GM23338 (cell line): ENCODE measurements at regions not wholly inside any gene's neighbourhood (a gene's known extent, or its start where the extent isn't known, plus 50 kb on each side); places are given as distances from the start of the nearest gene placed in this dataset.

ENCODE experiments used
- ATAC-seq: fragments of 200-7000 bp; cut with Tn5 transposase; 3 replicates; pipeline ENCODE4 v1.9.1; 2020
- DNase-seq: peaks from one replicate; pipeline ENCODE4 v3.0.0-alpha.2; 2015; ENCODE audit warnings: low spot score
- H2AFZ ChIP-seq: fragments of 200-600 bp; sonication (generic); 2 replicates; pipeline ENCODE4 v1.8.0; 2016; ENCODE audit warnings: antibody characterized with exemption, mild to moderate bottlenecking, moderate library complexity
- H3F3A ChIP-seq: fragments of 200-600 bp; sonication (generic); replicated peaks from 2 replicates; pipeline ENCODE4 v1.8.0; 2017; ENCODE audit warnings: antibody characterized with exemption, mixed run types, low read depth
- H3K27ac ChIP-seq: fragments of 200-600 bp; sonication (generic); 2 replicates; pipeline ENCODE4 v1.6.1; 2016; ENCODE audit warnings: low read depth
- H3K27me3 ChIP-seq: fragments of 200-600 bp; sonication (generic); 2 replicates; pipeline ENCODE4 v1.8.0; 2016; ENCODE audit warnings: mild to moderate bottlenecking, mixed run types, moderate library complexity; ENCODE audit not compliant: insufficient read depth
- H3K36me3 ChIP-seq: fragments of 200-600 bp; sonication (generic); 2 replicates; pipeline ENCODE4 v1.8.0; 2016; ENCODE audit warnings: mild to moderate bottlenecking; ENCODE audit not compliant: insufficient read depth
- H3K4me1 ChIP-seq: fragments of 200-600 bp; sonication (generic); 2 replicates; pipeline ENCODE4 v1.8.0; 2016; ENCODE audit warnings: mild to moderate bottlenecking, moderate library complexity; ENCODE audit not compliant: insufficient read depth
- H3K4me2 ChIP-seq: fragments of 200-600 bp; sonication (generic); 2 replicates; pipeline ENCODE4 v1.7.1; 2017; ENCODE audit warnings: mixed run types
- H3K4me3 ChIP-seq: fragments of 200-600 bp; sonication (generic); 2 replicates; pipeline ENCODE4 v1.6.1; 2016; ENCODE audit warnings: mixed run types
- H3K79me2 ChIP-seq: fragments of 200-600 bp; sonication (generic); replicated peaks from 2 replicates; pipeline ENCODE4 v1.8.0; 2017; ENCODE audit warnings: mild to moderate bottlenecking; ENCODE audit not compliant: insufficient read depth
- H3K9me2 ChIP-seq: fragments of 200-600 bp; sonication (generic); 2 replicates; pipeline ENCODE4 v1.8.0; 2017; ENCODE audit not compliant: insufficient read depth
- H4K20me1 ChIP-seq: fragments of 200-600 bp; sonication (generic); replicated peaks from 2 replicates; pipeline ENCODE4 v1.8.0; 2017; ENCODE audit warnings: mild to moderate bottlenecking; ENCODE audit not compliant: insufficient read depth
- H3K27ac Mint-ChIP-seq: 2 replicates; pipeline ENCODE4 v1.8.0; 2020; ENCODE audit warnings: inconsistent platforms, mild to moderate bottlenecking, moderate library complexity, mixed read lengths
- H3K27me3 Mint-ChIP-seq: 3 replicates; pipeline ENCODE4 v1.8.0; 2022; ENCODE audit warnings: low read depth, mild to moderate bottlenecking, moderate library complexity, mixed read lengths, inconsistent platforms; ENCODE audit not compliant: insufficient read depth, poor library complexity
- H3K36me3 Mint-ChIP-seq: 3 replicates; pipeline ENCODE4 v1.8.0; 2021; ENCODE audit warnings: low read depth, mild to moderate bottlenecking, inconsistent platforms, moderate library complexity, mixed read lengths
- H3K4me1 Mint-ChIP-seq: 3 replicates; pipeline ENCODE4 v1.8.0; 2020; ENCODE audit warnings: mild to moderate bottlenecking, inconsistent platforms, mixed read lengths
- H3K4me3 Mint-ChIP-seq: 3 replicates; pipeline ENCODE4 v1.8.0; 2021; ENCODE audit warnings: moderate library complexity, mild to moderate bottlenecking, inconsistent platforms, mixed read lengths
- H3K9me3 Mint-ChIP-seq: 3 replicates; pipeline ENCODE4 v1.8.0; 2020; ENCODE audit warnings: moderate library complexity, mild to moderate bottlenecking, inconsistent platforms, mixed read lengths
- CREB1 ChIP-seq: fragments of 250-450 bp; sonication (Bioruptor Pico); IDR thresholded peaks from 2 replicates; pipeline ENCODE4 v1.5.0; 2020; ENCODE audit warnings: low read depth, mild to moderate bottlenecking, moderate library complexity
- CTCF ChIP-seq, 2 experiments: fragments of 200-600 bp in 1 of 2; sonication (generic) in 1 of 2; conservative IDR thresholded peaks; 2 replicates each; pipeline versions ENCODE4 v1.5.1 to v1.6.1; 2016 to 2017; ENCODE audit warnings: antibody characterized with exemption in 2 of 2, low read depth in 2 of 2, mild to moderate bottlenecking in 2 of 2, moderate library complexity in 1 of 2
- ETS1 ChIP-seq: IDR thresholded peaks from 2 replicates; pipeline ENCODE4 v1.6.1; 2016; ENCODE audit warnings: antibody characterized with exemption
- EZH2phosphoT487 ChIP-seq: fragments of 200-600 bp; sonication (generic); IDR thresholded peaks from one replicate; pipeline ENCODE4 v1.8.1; 2018; ENCODE audit warnings: antibody characterized with exemption; ENCODE audit not compliant: unreplicated experiment
- STAT1 ChIP-seq: IDR thresholded peaks from one replicate; pipeline ENCODE4 v1.6.1; 2016; ENCODE audit warnings: antibody characterized with exemption; ENCODE audit not compliant: unreplicated experiment
- ZNF114 ChIP-seq: fragments of 250-450 bp; sonication (Bioruptor Pico); IDR thresholded peaks from 2 replicates; pipeline ENCODE4 v1.5.0; 2020; ENCODE audit warnings: mild to moderate bottlenecking, moderate library complexity
- ZNF462 ChIP-seq: fragments of 250-450 bp; sonication (Bioruptor Pico); IDR thresholded peaks from 2 replicates; pipeline ENCODE4 v1.5.0; 2020; ENCODE audit warnings: mild to moderate bottlenecking, moderate library complexity

- TF ChIP-seq ZNF462 (no peak), STAT1 (no peak), CREB1 (CRISPR knock-in tag) (no peak)
Observed at GRCh38 chr7:85528581-85528980, 341.7 kb upstream of the SEMA3D start (continued).

GRCh38 chr7:85525676-85526075, 338.8 kb upstream of the SEMA3D start:
- no peak overlapping the region for H3K4me3 ChIP-seq
- no peak overlapping the region for H2AFZ ChIP-seq
- TF ChIP-seq CTCF (conservative IDR thresholded peaks at IDR 0.05; ENCODE audit: low read depth in 2 of 2): no peak
- TF ChIP-seq EZH2phosphoT487: no peak
- TF ChIP-seq ETS1: no peak
- no peak for TF ChIP-seq STAT1
- TF ChIP-seq CREB1 (CRISPR knock-in tag): no peak
- TF ChIP-seq ZNF462: no peak
- no peak for TF ChIP-seq ZNF114 (CRISPR knock-in tag)

More at GRCh38 chr7:85525676-85526075, 338.8 kb upstream of the SEMA3D start:
- H3K9me2 ChIP-seq: no peaks in the 10 kb centered on the region
- H3K27me3 ChIP-seq: no peaks in the 10 kb centered on the region
- H3K79me2 ChIP-seq: no peaks in the 10 kb centered on the region
- ATAC-seq (no peak), DNase-seq (no peak)
- H3K27me3 Mint-ChIP-seq: peaks cover 2% of the 10 kb centered on the region
- no peaks in the 10 kb centered on the region for H3K4me1 Mint-ChIP-seq
- no peak overlapping the region for H3K27ac Mint-ChIP-seq
- no peak overlapping the region for H3K4me2 ChIP-seq
- no peaks in the 10 kb centered on the region for H3K36me3 ChIP-seq
- H3K4me3 Mint-ChIP-seq: no peak overlapping the region
- H3K36me3 Mint-ChIP-seq: no peaks in the 10 kb centered on the region
- H3K27ac ChIP-seq: no peak overlapping the region
- H3F3A ChIP-seq: no peaks in the 10 kb centered on the region
- no peaks in the 10 kb centered on the region for H4K20me1 ChIP-seq
- no peaks in the 10 kb centered on the region for H3K4me1 ChIP-seq
- H3K9me3 Mint-ChIP-seq: no peaks in the 10 kb centered on the region
